Ishikawa (cell line): ENCODE measurements at regions not wholly inside any gene's neighbourhood (a gene's known extent, or its start where the extent isn't known, plus 50 kb on each side); places are given as distances from the start of the nearest gene placed in this dataset.

ENCODE experiments used
- CREB1 ChIP-seq: IDR thresholded peaks from 2 replicates; pipeline ENCODE4 v1.6.1; 2012; ENCODE audit warnings: low read depth
- EGR1 ChIP-seq: IDR thresholded peaks from 2 replicates; pipeline ENCODE4 v1.6.1; 2012
- NFIC ChIP-seq: IDR thresholded peaks from 2 replicates; pipeline ENCODE4 v1.6.1; 2012
- RAD21 ChIP-seq: IDR thresholded peaks from 2 replicates; pipeline ENCODE4 v1.6.1; 2012; ENCODE audit warnings: low read depth
- TAF1 ChIP-seq: IDR thresholded peaks from 2 replicates; pipeline ENCODE4 v1.6.1; 2012; ENCODE audit warnings: low read depth, mild to moderate bottlenecking
- TEAD4 ChIP-seq: IDR thresholded peaks from 2 replicates; pipeline ENCODE4 v1.6.1; 2012
- YY1 ChIP-seq: IDR thresholded peaks from 2 replicates; pipeline ENCODE4 v1.6.1; 2012; ENCODE audit warnings: low read depth
- ZBTB7A ChIP-seq: IDR thresholded peaks from 2 replicates; pipeline ENCODE4 v1.6.1; 2012; ENCODE audit warnings: low read depth
- TF ChIP-seq, protein P1 (sequence below): IDR thresholded peaks from 2 replicates; pipeline ENCODE4 v1.6.1; 2012
- TF ChIP-seq, protein P2 (sequence below): IDR thresholded peaks from 2 replicates; pipeline ENCODE4 v1.6.1; 2012
- TF ChIP-seq, protein P3 (sequence below): IDR thresholded peaks from 2 replicates; pipeline ENCODE4 v1.6.1; 2012; ENCODE audit warnings: low read depth, mild to moderate bottlenecking

DNA sequence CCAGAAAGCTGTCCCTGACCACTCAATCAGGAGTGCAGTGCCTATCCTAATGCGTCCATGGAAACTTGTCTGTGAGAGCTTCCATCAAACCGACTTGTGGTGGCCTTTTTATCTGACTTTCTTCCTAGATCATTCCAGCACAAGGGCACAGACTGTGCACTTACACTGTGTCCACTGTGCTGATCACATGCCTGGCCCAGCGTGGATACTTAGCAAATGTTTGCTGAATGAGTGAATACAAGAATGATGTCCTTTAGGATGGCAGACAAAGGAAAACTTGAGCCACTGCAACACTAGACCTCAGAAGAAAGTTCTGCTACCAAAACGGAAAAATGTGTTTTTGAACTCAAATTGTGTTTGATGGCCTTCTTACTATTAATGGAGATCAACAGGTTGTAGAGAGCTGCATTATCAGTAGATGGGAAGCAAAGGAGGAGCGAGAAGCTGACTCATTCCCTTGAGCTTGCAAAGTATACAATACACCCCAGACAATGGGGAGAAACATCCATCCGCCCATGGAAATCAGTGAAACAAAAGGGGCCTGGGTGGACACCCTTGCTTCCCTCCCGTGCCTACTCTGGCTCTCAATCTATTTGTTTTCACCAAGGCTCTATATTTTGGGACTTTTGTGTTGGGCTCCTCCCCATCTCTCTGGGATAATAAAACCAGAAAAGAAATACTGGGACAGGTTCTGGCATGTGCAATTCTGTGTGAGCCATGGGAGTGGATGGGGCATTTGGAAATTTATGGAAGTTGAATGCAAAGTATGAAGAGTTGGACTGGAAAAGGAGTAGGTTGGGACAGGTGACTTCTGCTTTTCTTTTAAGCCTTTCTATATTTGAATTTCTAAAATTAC, 76.2 kb upstream of the ZFAND5 start:
- TF ChIP-seq CREB1 (no peak), NFIC (no peak), EGR1 (no peak), TAF1 (no peak), RAD21 (no peak), YY1 (no peak), ZBTB7A (no peak), TEAD4 (no peak)
- TF ChIP-seq, protein P1, sequence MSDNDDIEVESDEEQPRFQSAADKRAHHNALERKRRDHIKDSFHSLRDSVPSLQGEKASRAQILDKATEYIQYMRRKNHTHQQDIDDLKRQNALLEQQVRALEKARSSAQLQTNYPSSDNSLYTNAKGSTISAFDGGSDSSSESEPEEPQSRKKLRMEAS: no peak
- TF ChIP-seq, protein P2, sequence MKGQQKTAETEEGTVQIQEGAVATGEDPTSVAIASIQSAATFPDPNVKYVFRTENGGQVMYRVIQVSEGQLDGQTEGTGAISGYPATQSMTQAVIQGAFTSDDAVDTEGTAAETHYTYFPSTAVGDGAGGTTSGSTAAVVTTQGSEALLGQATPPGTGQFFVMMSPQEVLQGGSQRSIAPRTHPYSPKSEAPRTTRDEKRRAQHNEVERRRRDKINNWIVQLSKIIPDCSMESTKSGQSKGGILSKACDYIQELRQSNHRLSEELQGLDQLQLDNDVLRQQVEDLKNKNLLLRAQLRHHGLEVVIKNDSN: no peak
- TF ChIP-seq, protein P3, sequence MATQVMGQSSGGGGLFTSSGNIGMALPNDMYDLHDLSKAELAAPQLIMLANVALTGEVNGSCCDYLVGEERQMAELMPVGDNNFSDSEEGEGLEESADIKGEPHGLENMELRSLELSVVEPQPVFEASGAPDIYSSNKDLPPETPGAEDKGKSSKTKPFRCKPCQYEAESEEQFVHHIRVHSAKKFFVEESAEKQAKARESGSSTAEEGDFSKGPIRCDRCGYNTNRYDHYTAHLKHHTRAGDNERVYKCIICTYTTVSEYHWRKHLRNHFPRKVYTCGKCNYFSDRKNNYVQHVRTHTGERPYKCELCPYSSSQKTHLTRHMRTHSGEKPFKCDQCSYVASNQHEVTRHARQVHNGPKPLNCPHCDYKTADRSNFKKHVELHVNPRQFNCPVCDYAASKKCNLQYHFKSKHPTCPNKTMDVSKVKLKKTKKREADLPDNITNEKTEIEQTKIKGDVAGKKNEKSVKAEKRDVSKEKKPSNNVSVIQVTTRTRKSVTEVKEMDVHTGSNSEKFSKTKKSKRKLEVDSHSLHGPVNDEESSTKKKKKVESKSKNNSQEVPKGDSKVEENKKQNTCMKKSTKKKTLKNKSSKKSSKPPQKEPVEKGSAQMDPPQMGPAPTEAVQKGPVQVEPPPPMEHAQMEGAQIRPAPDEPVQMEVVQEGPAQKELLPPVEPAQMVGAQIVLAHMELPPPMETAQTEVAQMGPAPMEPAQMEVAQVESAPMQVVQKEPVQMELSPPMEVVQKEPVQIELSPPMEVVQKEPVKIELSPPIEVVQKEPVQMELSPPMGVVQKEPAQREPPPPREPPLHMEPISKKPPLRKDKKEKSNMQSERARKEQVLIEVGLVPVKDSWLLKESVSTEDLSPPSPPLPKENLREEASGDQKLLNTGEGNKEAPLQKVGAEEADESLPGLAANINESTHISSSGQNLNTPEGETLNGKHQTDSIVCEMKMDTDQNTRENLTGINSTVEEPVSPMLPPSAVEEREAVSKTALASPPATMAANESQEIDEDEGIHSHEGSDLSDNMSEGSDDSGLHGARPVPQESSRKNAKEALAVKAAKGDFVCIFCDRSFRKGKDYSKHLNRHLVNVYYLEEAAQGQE: no peak
